ENCODE measurements at regions not wholly inside any gene's neighbourhood (a gene's known extent, or its start where the extent isn't known, plus 50 kb on each side); places are given as distances from the start of the nearest gene placed in this dataset.

DNA sequence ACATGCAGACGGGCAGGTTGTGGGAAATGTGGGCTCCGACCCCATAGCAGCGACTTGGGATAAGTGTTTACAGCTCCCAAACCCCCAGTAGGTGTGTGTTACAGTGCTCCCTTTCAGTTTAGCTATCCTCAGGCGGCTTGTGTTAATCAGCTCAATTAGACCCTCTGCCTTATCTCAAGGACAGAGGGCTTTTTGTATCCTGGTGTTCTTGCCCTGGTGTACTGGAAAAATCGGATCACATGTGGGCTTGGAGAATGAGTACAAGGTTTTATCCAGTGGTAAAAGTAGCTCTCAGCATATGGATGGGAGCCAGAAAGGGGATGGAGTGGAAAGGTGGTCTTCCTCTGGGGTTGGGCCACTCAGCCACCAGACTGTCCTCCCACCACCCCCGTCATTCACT is 264.7 kb upstream of the SYT4 start:
- Histone ChIP-seq H3K4me3 (replicated peaks; ENCODE audit: insufficient read depth, low read length) (no peak overlapping the region), H3K27ac (replicated peaks) (no peak overlapping the region), H3K27me3 (ENCODE audit: insufficient read depth, poor library complexity, severe bottlenecking) (no peaks in the 10 kb centered on the region)
- no peak for DNase-seq (ENCODE audit: low read depth in 1 of 2, low spot score in 1 of 2)
- no peak for TF ChIP-seq GABPA (IDR thresholded peaks at IDR 0.05; ENCODE audit: low read depth)

DNA sequence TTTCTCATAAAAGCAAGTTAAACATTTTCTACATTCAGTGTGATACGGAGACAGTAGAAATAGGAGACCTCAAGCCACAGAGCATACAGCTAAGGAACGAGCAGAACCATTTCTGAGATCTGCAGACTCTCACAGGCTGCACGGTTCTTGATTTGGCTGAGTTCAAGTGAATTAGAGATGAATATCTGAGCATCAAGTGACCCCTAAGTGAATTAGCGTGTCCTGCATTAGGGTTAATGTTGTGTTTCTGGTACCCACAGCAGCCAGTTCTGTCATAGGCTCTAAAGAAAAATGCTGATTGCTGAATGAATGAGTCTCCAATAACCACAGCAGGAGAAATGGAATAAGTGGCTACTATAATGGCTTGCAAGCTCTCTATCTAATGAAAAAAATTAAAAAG is 265.9 kb upstream of the SYT4 start:
- DNase-seq (ENCODE audit: low read depth in 1 of 2, low spot score in 1 of 2) = no peak
- H3K27ac ChIP-seq (replicated peaks) = no peak overlapping the region
- no peaks in the 10 kb centered on the region for H3K27me3 ChIP-seq (ENCODE audit: insufficient read depth, poor library complexity, severe bottlenecking)
- TF ChIP-seq, protein P1, sequence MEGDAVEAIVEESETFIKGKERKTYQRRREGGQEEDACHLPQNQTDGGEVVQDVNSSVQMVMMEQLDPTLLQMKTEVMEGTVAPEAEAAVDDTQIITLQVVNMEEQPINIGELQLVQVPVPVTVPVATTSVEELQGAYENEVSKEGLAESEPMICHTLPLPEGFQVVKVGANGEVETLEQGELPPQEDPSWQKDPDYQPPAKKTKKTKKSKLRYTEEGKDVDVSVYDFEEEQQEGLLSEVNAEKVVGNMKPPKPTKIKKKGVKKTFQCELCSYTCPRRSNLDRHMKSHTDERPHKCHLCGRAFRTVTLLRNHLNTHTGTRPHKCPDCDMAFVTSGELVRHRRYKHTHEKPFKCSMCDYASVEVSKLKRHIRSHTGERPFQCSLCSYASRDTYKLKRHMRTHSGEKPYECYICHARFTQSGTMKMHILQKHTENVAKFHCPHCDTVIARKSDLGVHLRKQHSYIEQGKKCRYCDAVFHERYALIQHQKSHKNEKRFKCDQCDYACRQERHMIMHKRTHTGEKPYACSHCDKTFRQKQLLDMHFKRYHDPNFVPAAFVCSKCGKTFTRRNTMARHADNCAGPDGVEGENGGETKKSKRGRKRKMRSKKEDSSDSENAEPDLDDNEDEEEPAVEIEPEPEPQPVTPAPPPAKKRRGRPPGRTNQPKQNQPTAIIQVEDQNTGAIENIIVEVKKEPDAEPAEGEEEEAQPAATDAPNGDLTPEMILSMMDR (IDR thresholded peaks at IDR 0.05; ENCODE audit: insufficient read depth, low read length) = no peak
- TF ChIP-seq POLR2AphosphoS5 (IDR thresholded peaks at IDR 0.05; ENCODE audit: low read depth) (no peak), GABPA (IDR thresholded peaks at IDR 0.05; ENCODE audit: low read depth) (no peak), SPI1 (IDR thresholded peaks at IDR 0.05; ENCODE audit: borderline replicate concordance, low read depth) (no peak)
- TF ChIP-seq, protein P2, sequence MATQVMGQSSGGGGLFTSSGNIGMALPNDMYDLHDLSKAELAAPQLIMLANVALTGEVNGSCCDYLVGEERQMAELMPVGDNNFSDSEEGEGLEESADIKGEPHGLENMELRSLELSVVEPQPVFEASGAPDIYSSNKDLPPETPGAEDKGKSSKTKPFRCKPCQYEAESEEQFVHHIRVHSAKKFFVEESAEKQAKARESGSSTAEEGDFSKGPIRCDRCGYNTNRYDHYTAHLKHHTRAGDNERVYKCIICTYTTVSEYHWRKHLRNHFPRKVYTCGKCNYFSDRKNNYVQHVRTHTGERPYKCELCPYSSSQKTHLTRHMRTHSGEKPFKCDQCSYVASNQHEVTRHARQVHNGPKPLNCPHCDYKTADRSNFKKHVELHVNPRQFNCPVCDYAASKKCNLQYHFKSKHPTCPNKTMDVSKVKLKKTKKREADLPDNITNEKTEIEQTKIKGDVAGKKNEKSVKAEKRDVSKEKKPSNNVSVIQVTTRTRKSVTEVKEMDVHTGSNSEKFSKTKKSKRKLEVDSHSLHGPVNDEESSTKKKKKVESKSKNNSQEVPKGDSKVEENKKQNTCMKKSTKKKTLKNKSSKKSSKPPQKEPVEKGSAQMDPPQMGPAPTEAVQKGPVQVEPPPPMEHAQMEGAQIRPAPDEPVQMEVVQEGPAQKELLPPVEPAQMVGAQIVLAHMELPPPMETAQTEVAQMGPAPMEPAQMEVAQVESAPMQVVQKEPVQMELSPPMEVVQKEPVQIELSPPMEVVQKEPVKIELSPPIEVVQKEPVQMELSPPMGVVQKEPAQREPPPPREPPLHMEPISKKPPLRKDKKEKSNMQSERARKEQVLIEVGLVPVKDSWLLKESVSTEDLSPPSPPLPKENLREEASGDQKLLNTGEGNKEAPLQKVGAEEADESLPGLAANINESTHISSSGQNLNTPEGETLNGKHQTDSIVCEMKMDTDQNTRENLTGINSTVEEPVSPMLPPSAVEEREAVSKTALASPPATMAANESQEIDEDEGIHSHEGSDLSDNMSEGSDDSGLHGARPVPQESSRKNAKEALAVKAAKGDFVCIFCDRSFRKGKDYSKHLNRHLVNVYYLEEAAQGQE (IDR thresholded peaks at IDR 0.05; ENCODE audit: insufficient replicate concordance, low read depth) = no peak
- no peak overlapping the region for H3K4me3 ChIP-seq (replicated peaks; ENCODE audit: insufficient read depth, low read length)

DNA sequence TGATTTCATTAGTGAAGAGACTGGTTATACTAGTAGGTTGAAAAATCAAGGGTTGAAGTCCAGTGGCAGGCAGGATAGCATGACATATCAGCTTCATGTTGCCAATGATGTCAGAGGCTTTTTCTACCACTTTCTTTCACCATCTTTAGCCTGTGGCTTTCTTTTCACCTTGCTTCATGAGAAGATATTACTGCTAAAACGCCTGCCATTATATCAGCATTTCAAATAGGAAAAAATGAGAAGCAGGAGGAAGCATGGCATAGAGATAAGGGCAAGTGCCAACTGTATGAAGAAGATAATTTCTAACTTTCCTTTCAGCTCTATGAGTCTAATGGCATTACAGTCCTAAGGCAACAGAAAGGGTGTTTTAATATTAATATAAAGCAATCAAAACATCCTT is 270.2 kb upstream of the SYT4 start:
- DNase-seq (ENCODE audit: low read depth in 1 of 2, low spot score in 1 of 2) = no peak
- H3K27me3 ChIP-seq (ENCODE audit: insufficient read depth, poor library complexity, severe bottlenecking) = no peaks in the 10 kb centered on the region
- TF ChIP-seq GABPA (IDR thresholded peaks at IDR 0.05; ENCODE audit: low read depth) (no peak), POLR2AphosphoS5 (IDR thresholded peaks at IDR 0.05; ENCODE audit: low read depth) (no peak), SPI1 (IDR thresholded peaks at IDR 0.05; ENCODE audit: borderline replicate concordance, low read depth) (no peak)
- TF ChIP-seq, protein P1 (IDR thresholded peaks at IDR 0.05; ENCODE audit: insufficient read depth, low read length) = no peak
- TF ChIP-seq, protein P2 (IDR thresholded peaks at IDR 0.05; ENCODE audit: insufficient replicate concordance, low read depth) = no peak
- H3K4me3 ChIP-seq (replicated peaks; ENCODE audit: insufficient read depth, low read length) = no peak overlapping the region
- H3K27ac ChIP-seq (replicated peaks) = no peak overlapping the region

DNA sequence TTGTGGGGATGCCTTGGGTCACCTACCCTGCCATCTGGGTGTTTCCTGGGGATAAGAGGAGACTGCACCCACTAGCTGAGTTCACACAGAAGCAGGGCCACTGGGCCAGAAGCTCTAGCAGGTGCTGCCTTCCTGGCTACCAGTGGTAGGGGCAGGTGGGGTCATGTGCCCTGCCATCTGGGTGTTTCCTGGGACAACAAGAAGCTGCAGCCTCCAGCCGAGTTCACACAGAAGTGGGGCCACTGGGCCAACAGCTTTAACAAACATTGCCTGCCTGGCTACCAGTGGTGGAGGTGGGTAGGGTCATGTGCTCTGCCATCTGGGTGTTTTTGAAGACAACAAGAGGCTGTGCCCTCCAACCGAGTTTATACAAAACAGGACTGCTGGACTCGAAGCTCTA is 282.2 kb upstream of the SYT4 start:
- Histone ChIP-seq H3K4me3 (replicated peaks; ENCODE audit: insufficient read depth, low read length) (no peak overlapping the region), H3K27ac (replicated peaks) (no peak overlapping the region), H3K27me3 (ENCODE audit: insufficient read depth, poor library complexity, severe bottlenecking) (no peaks in the 10 kb centered on the region)
- TF ChIP-seq, protein P2 (IDR thresholded peaks at IDR 0.05; ENCODE audit: insufficient replicate concordance, low read depth) = no peak
- TF ChIP-seq POLR2AphosphoS5 (IDR thresholded peaks at IDR 0.05; ENCODE audit: low read depth) (no peak), GABPA (IDR thresholded peaks at IDR 0.05; ENCODE audit: low read depth) (no peak), SPI1 (IDR thresholded peaks at IDR 0.05; ENCODE audit: borderline replicate concordance, low read depth) (no peak)
- TF ChIP-seq, protein P1 (IDR thresholded peaks at IDR 0.05; ENCODE audit: insufficient read depth, low read length) = no peak
- DNase-seq (ENCODE audit: low read depth in 1 of 2, low spot score in 1 of 2) = no peak

Measured in HL-60 (cell line).